Left lung (tissue), 4 donors: ENCODE measurements at regions not wholly inside any gene's neighbourhood (a gene's known extent, or its start where the extent isn't known, plus 50 kb on each side); places are given as distances from the start of the nearest gene placed in this dataset.

Source experiments
- ATAC-seq: fragments of 200-7000 bp; cut with Tn5 transposase; one replicate; pipeline ENCODE4 v1.9.1; 2020; ENCODE audit warnings: moderate library complexity
- DNase-seq, 4 donors: peaks; one replicate each; pipeline ENCODE4 v3.0.0-alpha.2; 2013 to 2020
- H3K27ac ChIP-seq, 2 donors: fragments of 200-600 bp; sonication (generic) in 1 of 2; one replicate each; pipeline versions ENCODE4 v1.5.0 to v1.8.0; 2020 to 2021
- H3K27me3 ChIP-seq, 2 donors: fragments of 200-600 bp; sonication (generic) in 1 of 2; one replicate each; pipeline versions ENCODE4 v1.5.0 to v1.8.0; 2020 to 2021
- H3K36me3 ChIP-seq, 2 donors: fragments of 200-600 bp; sonication (generic) in 1 of 2; one replicate each; pipeline versions ENCODE4 v1.5.0 to v1.8.0; 2020 to 2021
- H3K4me1 ChIP-seq, 2 donors: fragments of 200-600 bp; one replicate each; pipeline ENCODE4 v1.8.0; 2021
- H3K4me3 ChIP-seq, 2 donors: fragments of 200-600 bp; sonication (generic) in 1 of 2; one replicate each; pipeline versions ENCODE4 v1.5.0 to v1.8.0; 2020 to 2021; ENCODE audit warnings: mild to moderate bottlenecking in 1 of 2
- H3K9me3 ChIP-seq, 2 donors: fragments of 200-600 bp; sonication (generic) in 1 of 2; one replicate each; pipeline versions ENCODE4 v1.5.0 to v1.8.0; 2020 to 2021
- CTCF ChIP-seq, 2 donors: fragments of 200-600 bp; sonication (generic) in 1 of 2; IDR thresholded peaks; one replicate each; pipeline versions ENCODE4 v1.5.0 to v1.8.0; 2021; ENCODE audit warnings: antibody characterized with exemption in 2 of 2
- intact Hi-C, 2 donors: fragments of 100-400 bp; cut with DNase I; formaldehyde crosslinking; loops; one replicate each; pipeline versions ENCODE4 v1.11.2 to v1.14.2; 2022
- donor health status: DM: no; HTN: yes; CAD: no.
- donor health status: DM: no; HTN: no; CAD: no.

DNA sequence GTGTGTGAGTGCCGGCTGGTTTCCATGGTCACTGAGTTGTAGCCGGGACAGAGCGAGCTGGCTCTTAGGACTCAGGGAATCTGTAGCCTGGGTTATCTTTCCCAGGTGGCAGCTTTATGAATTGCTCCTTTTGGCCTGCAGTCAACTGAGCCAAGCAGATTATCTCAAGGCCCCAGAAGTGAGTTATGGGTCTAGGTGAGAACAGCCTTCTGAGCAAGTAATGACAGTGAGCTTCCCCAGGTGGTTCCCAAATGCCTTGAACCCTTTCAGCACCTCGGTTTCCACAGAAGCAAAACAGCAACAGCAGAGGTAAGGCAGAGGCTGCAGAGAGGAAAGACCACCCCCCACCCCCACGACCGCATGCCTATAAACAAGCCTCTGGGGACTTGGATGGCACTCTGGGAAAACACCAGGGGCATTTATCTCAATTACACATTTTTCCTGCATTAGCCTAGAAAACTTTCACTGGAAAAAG lies 56.7 kb upstream of the DGKG start:
- H3K27ac ChIP-seq: no peak overlapping the region
- intact Hi-C loops: no loop called here
- peaks cover 7 to 13% of the 10 kb centered on the region in 2 donors for H3K4me1 ChIP-seq
- H3K27me3 ChIP-seq: no peaks in the 10 kb centered on the region
- no peak for DNase-seq
- H3K4me3 ChIP-seq: no peak overlapping the region
- no peaks in the 10 kb centered on the region for H3K9me3 ChIP-seq
- no peak for ATAC-seq
- no peak for TF ChIP-seq CTCF (IDR thresholded peaks at IDR 0.05)
- H3K36me3 ChIP-seq: no peaks in the 10 kb centered on the region

DNA sequence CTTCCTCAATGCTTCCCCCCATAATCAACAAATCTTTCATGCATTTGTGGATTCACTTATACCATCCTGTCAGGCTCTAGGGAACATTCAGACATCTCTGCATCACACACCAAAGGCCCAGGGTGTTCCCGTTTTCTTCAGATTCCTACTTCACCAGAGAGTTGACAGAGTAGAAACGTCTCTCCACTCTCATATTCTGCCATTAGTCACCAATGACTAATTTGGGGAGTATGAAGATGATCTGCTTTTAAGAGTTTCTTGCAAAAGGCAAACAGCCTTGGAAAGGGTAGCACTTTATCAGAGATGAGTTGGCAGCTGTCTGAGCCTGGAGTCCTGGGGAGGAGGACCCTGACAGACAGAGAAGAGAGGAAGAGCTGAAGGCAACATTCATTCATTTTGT lies 55.8 kb upstream of the DGKG start:
- no peaks in the 10 kb centered on the region for H3K27me3 ChIP-seq
- DNase-seq (no peak), ATAC-seq (no peak)
- H3K4me1 ChIP-seq: peaks cover 11 to 22% of the 10 kb centered on the region in 2 donors
- H3K27ac ChIP-seq: no peak overlapping the region
- no peaks in the 10 kb centered on the region for H3K36me3 ChIP-seq
- TF ChIP-seq CTCF (IDR thresholded peaks at IDR 0.05): no peak
- intact Hi-C loops: no loop called here
- H3K9me3 ChIP-seq: no peaks in the 10 kb centered on the region
- no peak overlapping the region for H3K4me3 ChIP-seq

- Histone ChIP-seq H3K4me3 (no peak overlapping the region), H3K27ac (no peak overlapping the region), H3K9me3 (no peaks in the 10 kb centered on the region), H3K4me1 (peaks cover 11 to 22% of the 10 kb centered on the region in 2 donors), H3K27me3 (no peaks in the 10 kb centered on the region), H3K36me3 (no peaks in the 10 kb centered on the region)
- DNase-seq (no peak), ATAC-seq (peak; percentile 36)
- no peak for TF ChIP-seq CTCF (IDR thresholded peaks at IDR 0.05)
- intact Hi-C loops: no loop called here
Measured at GRCh38 chr3:186414735-186415419, 52.8 kb upstream of the DGKG start.

GRCh38 chr3:186413615-186414415 lies 51.8 kb upstream of the DGKG start:
- TF ChIP-seq CTCF (IDR thresholded peaks at IDR 0.05): no peak

GRCh38 chr3:186411994-186412393 lies 50.0 kb upstream of the DGKG start:
- no peak overlapping the region for H3K27ac ChIP-seq
- peaks cover 11 to 22% of the 10 kb centered on the region in 2 donors for H3K4me1 ChIP-seq
- DNase-seq (no peak), ATAC-seq (no peak)
- intact Hi-C loops: no loop called here
- no peak overlapping the region for H3K4me3 ChIP-seq
- H3K36me3 ChIP-seq: no peaks in the 10 kb centered on the region
- H3K27me3 ChIP-seq: no peaks in the 10 kb centered on the region
- TF ChIP-seq CTCF (IDR thresholded peaks at IDR 0.05): no peak
- H3K9me3 ChIP-seq: no peaks in the 10 kb centered on the region

More at GRCh38 chr3:186413615-186414415, 51.8 kb upstream of the DGKG start:
- DNase-seq: peak in 1 of 4 donors; percentile 43
- no peaks in the 10 kb centered on the region for H3K9me3 ChIP-seq
- H3K27me3 ChIP-seq: no peaks in the 10 kb centered on the region
- intact Hi-C loops: no loop called here
- no peaks in the 10 kb centered on the region for H3K36me3 ChIP-seq
- ATAC-seq: peak; percentile 80
- peaks cover 11 to 22% of the 10 kb centered on the region in 2 donors for H3K4me1 ChIP-seq
- H3K4me3 ChIP-seq: peak overlapping the region in 1 of 2 donors; percentile 24
- H3K27ac ChIP-seq: peak overlapping the region in 1 of 2 donors; percentile 41
